Naive thymus-derived CD4-positive, alpha-beta T cell (primary cell): ENCODE measurements at regions not wholly inside any gene's neighbourhood (a gene's known extent, or its start where the extent isn't known, plus 50 kb on each side); places are given as distances from the start of the nearest gene placed in this dataset.
A peak's percentile ranks its signal among the peaks of the same experiment; 100 is the strongest.

ENCODE experiments used
- ATAC-seq: fragments of 150-1000 bp; cut with Tn5 transposase; 2 replicates; pipeline ENCODE4 v1.10.0; 2021; ENCODE audit warnings: mild to moderate bottlenecking, moderate library complexity
- CTCF ChIA-PET: fragments of 350-600 bp; sonication (Branson Sonifier 250); formaldehyde crosslinking; loops from one replicate; lab custom pipeline; 2021; ENCODE audit warnings: antibody characterized with exemption; lab: Charles Lee
- POLR2A ChIA-PET: fragments of 350-600 bp; sonication (Branson Sonifier 250); formaldehyde crosslinking; loops from one replicate; lab custom pipeline; 2021; ENCODE audit warnings: antibody characterized with exemption, inconsistent platforms; lab: Charles Lee
- DNase-seq, 9 donors: peaks; one replicate each; pipeline versions ENCODE4 v3.0.0 to v3.0.0-alpha.2; 2020 to 2022; ENCODE audit warnings: mixed read lengths in 1 of 9
- H3K27ac ChIP-seq: one replicate; pipeline ENCODE4 v1.7.0; 2013; ENCODE audit warnings: mild to moderate bottlenecking, low read depth, low read length, moderate library complexity
- H3K27me3 ChIP-seq, 2 donors: one replicate each; pipeline ENCODE4 v1.7.0; 2013; ENCODE audit warnings: low read length in 2 of 2, mild to moderate bottlenecking in 2 of 2, moderate library complexity in 2 of 2; ENCODE audit not compliant: control insufficient read depth in 2 of 2, insufficient read depth in 2 of 2
- H3K36me3 ChIP-seq, 3 experiments: 1 replicate in 2 of 3; 2 replicates in 1 of 3; pipeline ENCODE4 v1.7.0; 2013; ENCODE audit warnings: low read length in 3 of 3, mild to moderate bottlenecking in 3 of 3, moderate library complexity in 1 of 3; ENCODE audit not compliant: insufficient read depth in 3 of 3, control insufficient read depth in 2 of 3
- H3K4me1 ChIP-seq, 2 donors: one replicate each; pipeline ENCODE4 v1.7.0; 2013; ENCODE audit warnings: low read length in 2 of 2, mild to moderate bottlenecking in 2 of 2, moderate library complexity in 1 of 2; ENCODE audit not compliant: control insufficient read depth in 2 of 2, insufficient read depth in 2 of 2
- H3K4me3 ChIP-seq: 2 replicates; pipeline ENCODE4 v1.7.0; 2013; ENCODE audit warnings: mild to moderate bottlenecking, low read length
- H3K9me3 ChIP-seq, 3 experiments: 1 replicate in 2 of 3; 2 replicates in 1 of 3; pipeline ENCODE4 v1.7.0; 2013; ENCODE audit warnings: low read length in 3 of 3; ENCODE audit not compliant: control insufficient read depth in 2 of 3
- H3K27ac Mint-ChIP-seq, 9 donors: one replicate each; pipeline ENCODE4 v1.8.0; 2020 to 2022; ENCODE audit warnings: mixed read lengths in 9 of 9, mild to moderate bottlenecking in 8 of 9, moderate library complexity in 5 of 9, inconsistent platforms in 2 of 9
- H3K27me3 Mint-ChIP-seq, 5 donors: one replicate each; pipeline ENCODE4 v1.8.0; 2021 to 2022; ENCODE audit warnings: mixed read lengths in 5 of 5, mild to moderate bottlenecking in 1 of 5
- H3K36me3 Mint-ChIP-seq, 5 donors: one replicate each; pipeline ENCODE4 v1.8.0; 2020 to 2022; ENCODE audit warnings: mixed read lengths in 5 of 5, mild to moderate bottlenecking in 3 of 5, inconsistent platforms in 1 of 5
- H3K4me1 Mint-ChIP-seq, 7 donors: one replicate each; pipeline ENCODE4 v1.8.0; 2020 to 2022; ENCODE audit warnings: mixed read lengths in 7 of 7, mild to moderate bottlenecking in 3 of 7, inconsistent platforms in 1 of 7
- H3K4me3 Mint-ChIP-seq, 10 donors: one replicate each; pipeline ENCODE4 v1.8.0; 2020 to 2022; ENCODE audit warnings: mild to moderate bottlenecking in 10 of 10, mixed read lengths in 10 of 10, moderate library complexity in 6 of 10, inconsistent platforms in 2 of 10
- H3K9me3 Mint-ChIP-seq, 11 donors: one replicate each; pipeline ENCODE4 v1.8.0; 2020 to 2022; ENCODE audit warnings: mixed read lengths in 11 of 11, mild to moderate bottlenecking in 4 of 11, inconsistent platforms in 1 of 11, moderate library complexity in 1 of 11
- intact Hi-C, 2 donors: fragments of 100-400 bp; cut with micrococcal nuclease; formaldehyde crosslinking; loops; one replicate each; pipeline ENCODE4 v1.15.1; 2023

DNA sequence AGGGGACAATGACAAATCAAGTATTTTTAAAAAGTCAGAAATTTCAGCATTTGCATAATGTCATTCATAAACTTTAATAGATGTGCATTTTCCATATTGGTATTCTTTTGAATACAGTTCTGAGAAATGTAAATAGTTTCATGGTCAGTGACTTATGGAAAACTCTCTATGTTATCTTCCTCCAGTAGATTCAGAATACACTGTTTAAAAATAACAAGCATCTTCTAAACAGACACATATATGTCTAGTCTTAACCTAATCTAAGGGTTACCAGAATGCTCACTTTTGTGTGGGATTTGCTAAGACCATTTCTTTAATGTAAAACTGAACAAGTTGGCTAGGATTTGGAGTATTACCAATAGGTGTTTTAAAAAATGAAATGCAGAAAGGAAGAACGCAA, 119.8 kb upstream of the SGCG start:
- Histone ChIP-seq H3K9me3 (no peaks in the 10 kb centered on the region), H3K4me3 (no peak overlapping the region), H3K27me3 (no peaks in the 10 kb centered on the region), H3K36me3 (no peaks in the 10 kb centered on the region), H3K4me1 (no peaks in the 10 kb centered on the region), H3K27ac (no peak overlapping the region)
- H3K9me3 Mint-ChIP-seq: no peaks in the 10 kb centered on the region
- no peaks in the 10 kb centered on the region for H3K36me3 Mint-ChIP-seq
- intact Hi-C loops: no loop called here
- no peak overlapping the region for H3K27ac Mint-ChIP-seq
- peaks cover 0 to 5% (median 0%) of the 10 kb centered on the region in 5 donors for H3K27me3 Mint-ChIP-seq
- POLR2A ChIA-PET: no interaction called here
- H3K4me3 Mint-ChIP-seq: no peak overlapping the region
- no peaks in the 10 kb centered on the region for H3K4me1 Mint-ChIP-seq
- CTCF ChIA-PET: no interaction called here
- DNase-seq: peak in 3 of 9 donors; percentile 3 to 35 (median 18)
- ATAC-seq: no peak

DNA sequence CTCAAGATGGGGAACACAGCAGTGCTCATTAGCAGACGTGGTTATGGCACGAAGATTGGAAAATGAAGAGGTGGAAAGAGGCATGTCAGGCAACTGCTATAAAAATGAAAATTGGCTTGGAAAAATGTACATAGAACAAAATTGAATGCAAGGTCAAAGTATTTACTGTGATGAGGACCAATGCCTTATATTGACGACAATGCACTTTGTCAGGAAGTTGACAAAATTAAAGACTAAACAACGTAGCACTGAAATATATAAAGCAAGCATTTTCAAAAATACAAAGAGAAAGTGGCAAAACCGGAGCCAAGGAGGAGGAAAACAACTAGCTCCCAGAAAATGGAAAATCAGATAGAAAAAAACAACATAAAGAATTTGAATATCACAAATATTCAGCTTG, 113.7 kb upstream of the SGCG start:
- Mint-ChIP-seq H3K36me3 (no peaks in the 10 kb centered on the region), H3K27ac (no peak overlapping the region), H3K27me3 (peaks cover 0 to 9% (median 5%) of the 10 kb centered on the region in 5 donors), H3K9me3 (peaks cover 0 to 8% (median 0%) of the 10 kb centered on the region in 11 donors), H3K4me3 (no peak overlapping the region), H3K4me1 (no peaks in the 10 kb centered on the region)
- no peak overlapping the region for H3K4me3 ChIP-seq
- H3K9me3 ChIP-seq: no peaks in the 10 kb centered on the region
- H3K36me3 ChIP-seq: no peaks in the 10 kb centered on the region
- DNase-seq (no peak), ATAC-seq (no peak)
- H3K4me1 ChIP-seq: no peaks in the 10 kb centered on the region
- CTCF ChIA-PET: no interaction called here
- no peaks in the 10 kb centered on the region for H3K27me3 ChIP-seq
- intact Hi-C loops: no loop called here
- H3K27ac ChIP-seq: no peak overlapping the region
- POLR2A ChIA-PET: no interaction called here

DNA sequence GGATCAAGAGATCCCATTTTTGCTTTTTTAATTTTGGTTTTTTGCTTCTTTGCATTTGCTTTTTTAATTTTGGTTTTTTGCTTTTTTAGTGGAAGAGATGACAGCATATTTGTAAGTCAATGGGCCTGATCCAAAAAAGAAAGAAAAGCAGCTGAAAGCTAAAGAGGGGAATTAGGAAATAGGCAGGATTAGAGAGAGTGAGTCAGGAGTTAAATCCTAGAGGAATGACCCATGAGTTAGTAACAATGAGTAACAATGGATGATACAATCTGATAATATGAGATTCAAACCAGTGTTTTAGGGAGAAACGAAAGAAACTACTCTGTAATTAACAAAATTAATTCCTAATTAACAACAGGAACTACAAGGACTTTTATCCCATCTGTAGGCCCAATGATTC, 111.2 kb upstream of the SGCG start:
- no peaks in the 10 kb centered on the region for H3K9me3 ChIP-seq
- DNase-seq (no peak), ATAC-seq (no peak)
- CTCF ChIA-PET: no interaction called here
- no peaks in the 10 kb centered on the region for H3K4me1 ChIP-seq
- peaks cover 0 to 9% (median 5%) of the 10 kb centered on the region in 5 donors for H3K27me3 Mint-ChIP-seq
- no peak overlapping the region for H3K27ac ChIP-seq
- H3K36me3 ChIP-seq: no peaks in the 10 kb centered on the region
- peaks cover 0 to 8% (median 0%) of the 10 kb centered on the region in 11 donors for H3K9me3 Mint-ChIP-seq
- intact Hi-C loops: no loop called here
- H3K4me1 Mint-ChIP-seq: no peaks in the 10 kb centered on the region
- H3K4me3 ChIP-seq: no peak overlapping the region
- H3K36me3 Mint-ChIP-seq: no peaks in the 10 kb centered on the region
- no peak overlapping the region for H3K4me3 Mint-ChIP-seq
- POLR2A ChIA-PET: no interaction called here
- no peaks in the 10 kb centered on the region for H3K27me3 ChIP-seq
- H3K27ac Mint-ChIP-seq: no peak overlapping the region

GRCh38 chr13:23074075-23074828, 106.5 kb upstream of the SGCG start:
- H3K27me3 Mint-ChIP-seq: peaks cover 0 to 4% (median 0%) of the 10 kb centered on the region in 5 donors
- H3K36me3 Mint-ChIP-seq: no peaks in the 10 kb centered on the region
- no peak for DNase-seq
- Histone ChIP-seq H3K4me1 (no peaks in the 10 kb centered on the region), H3K27ac (no peak overlapping the region), H3K36me3 (no peaks in the 10 kb centered on the region), H3K27me3 (no peaks in the 10 kb centered on the region), H3K4me3 (no peak overlapping the region), H3K9me3 (no peaks in the 10 kb centered on the region)
- POLR2A ChIA-PET: no interaction called here
- CTCF ChIA-PET: no interaction called here
- no peak overlapping the region for H3K27ac Mint-ChIP-seq
- no peak for ATAC-seq
- H3K4me3 Mint-ChIP-seq: no peak overlapping the region
- intact Hi-C loops: no loop called here
- H3K9me3 Mint-ChIP-seq: peaks cover 0 to 8% (median 0%) of the 10 kb centered on the region in 11 donors
- H3K4me1 Mint-ChIP-seq: no peaks in the 10 kb centered on the region

DNA sequence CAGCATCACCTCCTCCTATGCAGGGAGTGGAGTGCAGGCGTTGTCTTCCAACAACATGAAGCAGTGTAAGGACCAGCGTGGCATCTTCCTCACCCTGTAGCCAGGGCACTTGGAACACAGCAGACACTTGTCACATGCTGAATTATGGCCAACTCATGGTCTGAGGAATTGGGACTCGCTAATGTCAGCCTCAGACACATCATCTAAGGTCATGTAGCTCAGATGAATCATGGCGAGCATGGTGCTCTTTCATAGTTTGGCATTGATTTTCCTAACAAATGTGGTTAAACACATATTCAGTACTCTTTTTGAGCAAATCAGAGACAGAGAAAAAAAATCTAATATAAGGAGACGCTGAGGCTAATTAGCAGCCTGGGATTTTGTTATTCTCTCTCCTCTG, 99.6 kb upstream of the SGCG start:
- ChIA-PET CTCF (no interaction called here), POLR2A (no interaction called here)
- Mint-ChIP-seq H3K4me3 (no peak overlapping the region), H3K36me3 (no peaks in the 10 kb centered on the region), H3K9me3 (peaks cover 0 to 4% (median 0%) of the 10 kb centered on the region in 11 donors), H3K4me1 (peaks cover 0 to 2% (median 0%) of the 10 kb centered on the region in 7 donors), H3K27me3 (peaks cover 0 to 16% (median 4%) of the 10 kb centered on the region in 5 donors), H3K27ac (no peak overlapping the region)
- intact Hi-C loops: no loop called here
- no peak for DNase-seq
- Histone ChIP-seq H3K4me3 (no peak overlapping the region), H3K4me1 (no peaks in the 10 kb centered on the region), H3K9me3 (no peaks in the 10 kb centered on the region), H3K27me3 (no peaks in the 10 kb centered on the region), H3K27ac (no peak overlapping the region), H3K36me3 (no peaks in the 10 kb centered on the region)
- no peak for ATAC-seq

GRCh38 chr13:23081901-23082300, 98.9 kb upstream of the SGCG start:
- CTCF ChIA-PET: no interaction called here
- POLR2A ChIA-PET: no interaction called here
- H3K4me3 ChIP-seq: no peak overlapping the region
- H3K4me3 Mint-ChIP-seq: no peak overlapping the region
- no peaks in the 10 kb centered on the region for H3K36me3 ChIP-seq
- peaks cover 0 to 4% (median 0%) of the 10 kb centered on the region in 5 donors for H3K36me3 Mint-ChIP-seq
- H3K27ac Mint-ChIP-seq: no peak overlapping the region
- intact Hi-C loops: no loop called here
- peaks cover 0 to 2% (median 0%) of the 10 kb centered on the region in 7 donors for H3K4me1 Mint-ChIP-seq
- H3K27me3 ChIP-seq: no peaks in the 10 kb centered on the region
- H3K4me1 ChIP-seq: no peaks in the 10 kb centered on the region
- H3K27ac ChIP-seq: no peak overlapping the region
- ATAC-seq: no peak
- DNase-seq: no peak
- H3K27me3 Mint-ChIP-seq: peaks cover 0 to 21% (median 8%) of the 10 kb centered on the region in 5 donors
- H3K9me3 ChIP-seq: no peaks in the 10 kb centered on the region
- H3K9me3 Mint-ChIP-seq: peaks cover 0 to 4% (median 0%) of the 10 kb centered on the region in 11 donors
